H9 (cell line): ENCODE measurements at regions not wholly inside any gene's neighbourhood (a gene's known extent, or its start where the extent isn't known, plus 50 kb on each side); places are given as distances from the start of the nearest gene placed in this dataset.

Experiments used
- DNase-seq: peaks from one replicate; pipeline ENCODE4 v3.0.0-alpha.2; 2017
- H2AFZ ChIP-seq: one replicate; pipeline ENCODE4 v1.6.1; 2013; ENCODE audit warnings: mild to moderate bottlenecking, low read length, control low read depth, moderate library complexity
- H2AK5ac ChIP-seq: 2 replicates; pipeline ENCODE4 v1.6.1; 2013; ENCODE audit warnings: low read length, control low read depth, mixed read lengths; ENCODE audit not compliant: insufficient read length
- H2BK120ac ChIP-seq: one replicate; pipeline ENCODE4 v1.6.1; 2013; ENCODE audit warnings: low read depth, mild to moderate bottlenecking, low read length, control low read depth, inconsistent platforms; ENCODE audit not compliant: poor library complexity, severe bottlenecking
- H2BK12ac ChIP-seq: 2 replicates; pipeline ENCODE4 v1.6.1; 2013; ENCODE audit warnings: low read length, control low read depth, mixed read lengths, low read depth; ENCODE audit not compliant: insufficient read length
- H2BK15ac ChIP-seq: 2 replicates; pipeline ENCODE4 v1.6.1; 2013; ENCODE audit warnings: low read depth, low read length, control low read depth
- H2BK20ac ChIP-seq: one replicate; pipeline ENCODE4 v1.6.1; 2013; ENCODE audit warnings: low read depth, mild to moderate bottlenecking, low read length, control low read depth, inconsistent platforms; ENCODE audit not compliant: poor library complexity, severe bottlenecking
- H2BK5ac ChIP-seq: 2 replicates; pipeline ENCODE4 v1.6.1; 2013; ENCODE audit warnings: low read length, control low read depth, mixed read lengths; ENCODE audit not compliant: insufficient read length
- H3K14ac ChIP-seq: 2 replicates; pipeline ENCODE4 v1.6.1; 2013; ENCODE audit warnings: low read length, control low read depth; ENCODE audit not compliant: insufficient read depth
- H3K18ac ChIP-seq: 2 replicates; pipeline ENCODE4 v1.6.1; 2013; ENCODE audit warnings: low read depth, mild to moderate bottlenecking, mixed read lengths, low read length, control low read depth; ENCODE audit not compliant: insufficient read length
- H3K23ac ChIP-seq: 2 replicates; pipeline ENCODE4 v1.6.1; 2013; ENCODE audit warnings: low read length, control low read depth, mixed read lengths, low read depth; ENCODE audit not compliant: insufficient read length
- H3K23me2 ChIP-seq: 2 replicates; pipeline ENCODE4 v1.6.1; 2013; ENCODE audit warnings: low read depth, mild to moderate bottlenecking, mixed read lengths, low read length, control low read depth; ENCODE audit not compliant: insufficient read length, poor library complexity, severe bottlenecking
- H3K27ac ChIP-seq: 2 replicates; pipeline ENCODE4 v1.5.1; 2013; ENCODE audit warnings: low read length, control low read depth, mixed read lengths, low read depth; ENCODE audit not compliant: insufficient read length
- H3K27me3 ChIP-seq: 2 replicates; pipeline ENCODE4 v1.6.1; 2013; ENCODE audit warnings: low read length, control low read depth, inconsistent platforms; ENCODE audit not compliant: insufficient read depth
- H3K4ac ChIP-seq: 2 replicates; pipeline ENCODE4 v1.6.1; 2013; ENCODE audit warnings: low read depth, mild to moderate bottlenecking, control low read depth, inconsistent platforms, low read length, moderate library complexity
- H3K4me1 ChIP-seq: 2 replicates; pipeline ENCODE4 v1.6.1; 2013; ENCODE audit warnings: low read length, control low read depth, inconsistent platforms; ENCODE audit not compliant: insufficient read depth
- H3K4me2 ChIP-seq: 2 replicates; pipeline ENCODE4 v1.6.1; 2013; ENCODE audit warnings: low read length, control low read depth, mixed read lengths; ENCODE audit not compliant: insufficient read length, insufficient read depth
- H3K56ac ChIP-seq: 2 replicates; pipeline ENCODE4 v1.6.1; 2013; ENCODE audit warnings: low read depth, mild to moderate bottlenecking, mixed read lengths, low read length, control low read depth; ENCODE audit not compliant: insufficient read length
- H3K79me1 ChIP-seq: 2 replicates; pipeline ENCODE4 v1.6.1; 2013; ENCODE audit warnings: low read depth, mild to moderate bottlenecking, moderate library complexity, low read length, control low read depth, inconsistent platforms; ENCODE audit not compliant: insufficient read depth, poor library complexity, severe bottlenecking
- H3K79me2 ChIP-seq: 2 replicates; pipeline ENCODE4 v1.6.1; 2013; ENCODE audit warnings: low read length, control low read depth, inconsistent platforms; ENCODE audit not compliant: insufficient read depth
- H3K9ac ChIP-seq: 2 replicates; pipeline ENCODE4 v1.6.1; 2013; ENCODE audit warnings: low read length, control low read depth, mixed read lengths; ENCODE audit not compliant: insufficient read length; ENCODE audit errors: extremely low read depth
- H3K9me3 ChIP-seq: one replicate; pipeline ENCODE4 v1.6.1; 2013; ENCODE audit warnings: low read depth, low read length, inconsistent platforms; ENCODE audit not compliant: control insufficient read depth
- H3T11ph ChIP-seq: one replicate; pipeline ENCODE4 v1.6.1; 2013; ENCODE audit warnings: mild to moderate bottlenecking, low read length, control low read depth, inconsistent platforms
- H4K20me1 ChIP-seq: one replicate; pipeline ENCODE4 v1.6.1; 2013; ENCODE audit not compliant: control insufficient read depth, insufficient read length, insufficient read depth
- H4K5ac ChIP-seq: 2 replicates; pipeline ENCODE4 v1.6.1; 2013; ENCODE audit warnings: low read depth, mild to moderate bottlenecking, mixed read lengths, low read length, control low read depth; ENCODE audit not compliant: insufficient read length
- H4K8ac ChIP-seq: replicated peaks from 2 replicates; pipeline ENCODE4 v1.6.1; 2013; ENCODE audit warnings: low read length, control low read depth, mixed read lengths, low read depth; ENCODE audit not compliant: insufficient read length
- H4K91ac ChIP-seq: 2 replicates; pipeline ENCODE4 v1.6.1; 2013; ENCODE audit warnings: low read depth, mild to moderate bottlenecking, moderate library complexity, mixed read lengths, low read length, control low read depth; ENCODE audit not compliant: insufficient read length
- H3K27ac Mint-ChIP-seq, 3 experiments: 2 replicates in 2 of 3; 3 replicates in 1 of 3; pipeline ENCODE4 v1.8.0; 2020 to 2021; ENCODE audit warnings: mixed read lengths in 3 of 3, mild to moderate bottlenecking in 1 of 3, moderate library complexity in 1 of 3
- H3K27me3 Mint-ChIP-seq: 2 replicates; pipeline ENCODE4 v1.8.0; 2021; ENCODE audit warnings: low read depth, mild to moderate bottlenecking, moderate library complexity, mixed read lengths
- H3K36me3 Mint-ChIP-seq, 3 experiments: 2 replicates in 2 of 3; 3 replicates in 1 of 3; pipeline ENCODE4 v1.8.0; 2020 to 2021; ENCODE audit warnings: low read depth in 3 of 3, mixed read lengths in 3 of 3; ENCODE audit not compliant: insufficient read depth in 1 of 3
- H3K4me1 Mint-ChIP-seq, 2 experiments: 2 replicates each; pipeline ENCODE4 v1.8.0; 2020; ENCODE audit warnings: mixed read lengths in 2 of 2
- H3K4me3 Mint-ChIP-seq, 2 experiments: 2 replicates in 1 of 2; 3 replicates in 1 of 2; pipeline ENCODE4 v1.8.0; 2020 to 2021; ENCODE audit warnings: mild to moderate bottlenecking in 2 of 2, mixed read lengths in 2 of 2, moderate library complexity in 1 of 2
- H3K9me3 Mint-ChIP-seq, 2 experiments: 2 replicates in 1 of 2; 3 replicates in 1 of 2; pipeline ENCODE4 v1.8.0; 2020; ENCODE audit warnings: mild to moderate bottlenecking in 2 of 2, mixed read lengths in 2 of 2, moderate library complexity in 1 of 2
- CTCF ChIP-seq: fragments of 200-600 bp; sonication (generic); conservative IDR thresholded peaks from 3 replicates; pipeline ENCODE4 v1.8.0; 2021; ENCODE audit warnings: antibody characterized with exemption, mild to moderate bottlenecking
- WGBS: extraction: QIAGEN DNeasy Blood & Tissue Kit; methylation state at CpG from one replicate; pipeline ENCODE4 v1.1.7; 2013; ENCODE audit warnings: missing lambda C conversion rate, low lambda C conversion rate, mixed read lengths; ENCODE audit not compliant: insufficient read length; ENCODE audit errors: extremely low coverage; 5-methylcytosine and 5-hydroxymethylcytosine counted together

- Histone ChIP-seq H3K79me2 (no peaks in the 10 kb centered on the region), H2BK5ac (no peak overlapping the region), H3K4ac (no peak overlapping the region), H3K14ac (no peak overlapping the region), H2BK12ac (no peak overlapping the region), H3K23me2 (no peaks in the 10 kb centered on the region), H4K91ac (no peak overlapping the region), H3K18ac (no peak overlapping the region), H3K4me1 (peaks cover 4% of the 10 kb centered on the region; the same call in 1 of the 2 replicates), H3K9me3 (no peaks in the 10 kb centered on the region), H3K79me1 (no peaks in the 10 kb centered on the region), H4K8ac (no peak overlapping the region), H2BK20ac (no peak overlapping the region), H3K27me3 (no peaks in the 10 kb centered on the region), H3K27ac (no peak overlapping the region), H3T11ph (no peak overlapping the region), H3K4me2 (no peak overlapping the region), H2BK15ac (no peak overlapping the region), H3K9ac (no peak overlapping the region), H2BK120ac (no peak overlapping the region), H4K20me1 (no peaks in the 10 kb centered on the region), H2AFZ (no peak overlapping the region), H3K56ac (no peak overlapping the region), H3K23ac (no peak overlapping the region), H4K5ac (no peak overlapping the region), H2AK5ac (no peak overlapping the region)
- no peak; the same call in 2 of the 3 replicates for TF ChIP-seq CTCF
- Mint-ChIP-seq H3K9me3 (no peaks in the 10 kb centered on the region), H3K27me3 (no peaks in the 10 kb centered on the region), H3K36me3 (no peaks in the 10 kb centered on the region; a peak in 1 of 7 replicates), H3K4me1 (peaks cover 14 to 26% of the 10 kb centered on the region in 2 experiments), H3K4me3 (no peak overlapping the region), H3K27ac (no peak overlapping the region)
- WGBS: no CpG with 5 or more reads among the region's 2 CpGs
- no peak for DNase-seq
These were observed 66.1 kb upstream of the DTNA start for GRCh38 chr18:34643989-34644388.
